ENCODE measurements at regions not wholly inside any gene's neighbourhood (a gene's known extent, or its start where the extent isn't known, plus 50 kb on each side); places are given as distances from the start of the nearest gene placed in this dataset.

GRCh38 chr20:63085151-63085861 is 78.5 kb upstream of the BHLHE23 start:
- no peak for DNase-seq

DNA sequence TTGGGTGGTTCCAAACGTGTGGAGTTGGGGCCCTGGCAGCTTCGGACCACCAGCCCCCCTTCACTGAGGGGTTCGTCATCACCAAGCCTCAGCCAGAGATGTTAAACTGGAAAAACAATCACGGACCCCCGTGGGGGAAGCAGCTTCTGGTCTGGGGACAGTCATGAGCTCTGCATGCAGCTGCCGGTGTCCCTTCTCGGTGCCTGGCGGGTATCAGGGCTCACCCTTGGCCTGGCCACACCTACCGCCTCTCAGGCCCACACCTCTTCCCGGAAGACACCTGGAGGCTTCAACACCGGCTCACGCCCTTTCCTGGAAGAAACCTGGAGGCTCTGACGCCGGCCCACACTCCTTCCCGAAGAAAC is 77.8 kb upstream of the BHLHE23 start:
- DNase-seq, result no peak

DNA sequence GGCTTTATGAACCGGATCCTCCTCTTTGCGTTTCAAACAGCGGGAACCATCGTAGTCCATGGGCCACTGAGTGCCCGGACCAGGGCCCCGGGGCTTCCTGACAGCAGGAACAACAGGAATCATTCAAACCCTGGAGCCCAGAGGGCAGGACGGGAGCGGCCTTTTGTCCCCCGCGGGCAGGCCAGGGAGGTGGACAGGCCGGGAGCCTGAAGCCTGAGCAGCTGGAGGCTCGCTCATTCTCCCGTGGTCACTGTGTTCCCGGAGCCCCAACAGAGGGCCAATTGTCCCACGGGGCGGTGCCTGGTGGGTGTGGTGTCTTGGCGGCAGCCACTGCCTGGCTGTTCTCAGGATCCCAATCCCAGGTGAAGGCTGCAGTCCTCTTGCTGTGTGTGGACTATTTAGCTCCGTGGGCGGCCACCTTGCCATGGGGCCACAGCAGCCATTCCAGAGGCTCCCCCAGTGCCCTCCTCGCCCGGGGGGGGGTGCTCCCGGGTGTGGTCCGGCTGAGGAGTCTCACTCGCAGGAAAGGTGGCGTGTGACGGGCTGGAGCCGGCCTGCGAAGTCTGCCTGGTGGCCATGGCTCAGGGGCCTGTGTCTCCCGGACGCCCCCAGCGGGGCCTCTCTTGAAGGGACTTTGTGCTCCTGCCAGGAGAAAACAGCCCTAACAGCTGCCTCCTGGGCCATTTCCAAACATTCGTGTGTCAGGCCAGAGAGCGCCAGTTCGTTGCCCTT is 77.2 kb upstream of the BHLHE23 start:
- no peak for DNase-seq

DNA sequence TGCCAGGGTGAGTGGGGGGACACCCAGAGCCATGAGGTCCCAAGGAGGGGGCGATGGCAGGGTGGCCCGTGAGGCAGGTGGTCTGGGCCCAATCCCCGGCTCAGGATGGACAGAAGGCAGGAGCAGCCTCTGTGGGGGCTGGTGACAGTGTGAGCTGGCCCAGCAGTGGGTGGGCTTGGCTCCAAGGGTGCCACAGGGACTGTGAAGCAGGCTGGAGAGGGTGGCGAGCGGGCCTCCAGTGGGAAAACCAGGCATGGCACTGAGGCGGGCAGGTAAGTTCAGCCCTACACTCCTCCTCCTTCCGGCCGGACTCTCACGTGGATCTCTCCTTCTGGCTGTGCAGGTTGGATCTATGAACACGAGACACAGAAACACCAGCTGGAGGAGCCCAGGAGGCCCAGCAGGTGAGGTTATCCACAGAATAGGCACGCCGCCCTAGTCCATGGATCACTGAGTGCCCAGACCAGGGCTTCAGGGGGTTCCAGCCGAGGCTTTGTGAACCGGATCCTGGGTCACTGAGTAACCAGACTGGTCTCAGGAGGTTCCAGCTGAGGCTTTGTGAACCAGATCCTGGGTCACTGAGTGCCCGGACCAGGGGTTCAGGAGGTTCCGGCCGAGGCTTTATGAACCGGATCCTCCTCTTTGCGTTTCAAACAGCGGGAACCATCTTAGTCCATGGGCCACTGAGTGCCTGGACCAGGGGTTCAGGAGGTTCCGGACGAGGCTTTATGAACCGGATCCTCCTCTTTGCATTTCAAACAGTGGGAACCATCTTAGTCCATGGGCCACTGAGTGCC is 76.4 kb upstream of the BHLHE23 start:
- no peak for DNase-seq

DNA sequence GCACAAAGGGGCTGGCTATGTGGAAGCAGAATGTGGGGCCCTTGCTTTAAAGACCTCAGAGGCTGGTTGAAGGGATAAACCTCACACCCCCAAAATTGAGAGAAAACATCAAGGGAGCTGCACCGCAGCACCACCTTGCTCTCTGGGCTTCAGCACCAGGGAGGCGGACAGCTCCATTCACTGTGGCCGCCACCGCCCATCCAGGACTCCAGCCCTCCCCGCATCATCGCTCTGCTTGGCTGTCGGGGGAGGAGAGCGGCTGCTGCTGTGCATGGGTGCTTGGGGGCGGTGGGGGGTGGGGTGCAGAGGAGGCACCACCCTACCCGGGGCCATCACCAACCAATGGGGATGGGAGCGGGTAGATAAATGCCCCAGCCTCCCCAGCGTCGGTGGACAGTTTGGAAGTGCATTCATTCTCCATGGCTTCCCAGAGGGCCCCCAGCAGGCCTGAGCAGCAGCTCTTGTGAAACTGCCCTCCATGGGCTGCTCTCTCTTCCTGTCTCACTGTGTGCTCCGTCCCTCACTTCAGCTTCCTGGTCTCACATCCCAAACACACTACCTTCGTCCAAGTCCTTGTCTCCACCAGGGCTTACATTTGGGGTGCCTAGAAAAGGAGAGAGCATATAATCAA is 75.7 kb upstream of the BHLHE23 start:
- peak; percentile 24 to 36 for DNase-seq

GRCh38 chr20:63081831-63082230 is 75.1 kb upstream of the BHLHE23 start:
- no peak for DNase-seq

- no peak for DNase-seq
These were observed 74.6 kb upstream of the BHLHE23 start for GRCh38 chr20:63081351-63081750.

- no peak for DNase-seq
These were observed 74.0 kb upstream of the BHLHE23 start for GRCh38 chr20:63080811-63081210.

DNA sequence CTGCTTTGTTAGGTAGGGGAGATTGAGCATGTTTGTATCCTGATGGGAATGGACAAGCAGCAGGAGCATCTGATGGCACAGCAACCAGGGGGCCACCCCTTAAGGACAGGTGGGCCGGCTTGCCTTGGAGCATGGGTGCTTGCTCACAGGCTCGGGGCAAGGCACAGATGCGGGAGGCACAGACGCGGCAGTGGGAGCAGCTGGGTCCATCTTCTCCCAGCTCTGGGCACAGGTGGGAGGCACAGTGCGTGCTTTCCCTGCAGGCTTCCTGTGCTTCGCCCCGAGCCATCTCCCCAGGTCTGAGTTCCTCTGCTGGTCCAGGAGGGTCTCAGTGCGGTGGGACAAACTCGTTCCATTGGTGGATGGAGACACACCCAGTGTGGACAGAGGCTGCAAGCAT is 73.6 kb upstream of the BHLHE23 start:
- DNase-seq, result no peak

GRCh38 chr20:63079971-63080370 is 73.2 kb upstream of the BHLHE23 start:
- no peak for DNase-seq

DNA sequence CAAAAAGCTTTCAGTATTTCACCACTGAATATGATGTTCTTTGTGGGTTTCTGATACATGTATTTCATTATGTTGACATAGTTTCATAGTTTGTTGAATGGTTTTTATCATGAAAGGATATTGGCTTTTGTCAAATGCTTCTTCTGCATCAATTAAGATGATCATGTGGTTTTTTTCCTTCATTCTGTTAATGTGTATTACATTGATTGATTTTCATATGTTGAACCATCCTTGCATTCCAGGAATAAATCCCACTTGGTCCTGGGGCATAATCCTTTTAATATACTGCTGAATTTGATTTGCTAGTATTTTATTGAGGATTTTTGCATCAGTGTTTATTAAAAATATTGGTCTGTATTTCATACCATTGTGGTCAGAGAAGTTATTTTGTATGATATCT is 70.9 kb upstream of the BHLHE23 start:
- DNase-seq, result no peak

DNA sequence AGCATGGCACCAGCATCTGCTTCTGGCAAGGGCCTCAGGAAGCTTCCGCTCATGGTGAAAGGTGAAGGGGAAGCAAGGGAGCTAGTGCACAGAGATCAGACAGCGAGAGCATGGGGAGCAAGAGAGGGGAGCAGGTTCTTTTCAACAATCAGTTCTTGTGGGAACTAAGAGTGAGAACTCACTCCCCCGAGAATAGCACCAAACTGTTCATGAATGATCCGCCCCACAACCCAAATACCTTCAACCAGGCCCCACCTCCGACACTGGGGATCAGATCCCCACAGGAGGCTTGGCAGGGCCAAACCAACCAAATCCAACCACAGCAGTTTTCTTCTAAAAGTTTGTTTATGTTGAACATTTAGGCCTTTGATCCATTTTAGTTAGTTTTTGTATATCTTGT is 69.7 kb upstream of the BHLHE23 start:
- no peak for DNase-seq

- DNase-seq, result no peak
These were observed 67.9 kb upstream of the BHLHE23 start for GRCh38 chr20:63074631-63075030.

DNA sequence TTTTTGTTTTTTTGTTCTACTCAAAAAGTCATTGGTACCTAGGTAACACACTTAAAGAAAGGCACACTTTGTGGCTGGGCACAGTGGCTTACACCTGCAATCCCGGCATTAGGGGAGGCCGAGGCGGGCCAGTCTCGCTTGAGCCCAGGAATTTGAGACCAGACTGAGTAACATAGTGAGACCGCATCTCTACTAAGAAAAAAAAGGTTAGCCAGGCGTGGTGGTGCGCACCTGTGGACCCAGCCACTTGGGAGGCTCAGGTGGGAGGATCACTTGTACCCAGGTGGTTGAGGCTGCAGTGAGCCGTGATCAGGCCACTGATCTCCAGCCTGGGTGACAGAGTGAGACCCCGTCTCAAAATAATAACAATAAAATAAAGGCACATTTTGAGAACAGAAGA is 67.4 kb upstream of the BHLHE23 start:
- DNase-seq, result no peak

DNA sequence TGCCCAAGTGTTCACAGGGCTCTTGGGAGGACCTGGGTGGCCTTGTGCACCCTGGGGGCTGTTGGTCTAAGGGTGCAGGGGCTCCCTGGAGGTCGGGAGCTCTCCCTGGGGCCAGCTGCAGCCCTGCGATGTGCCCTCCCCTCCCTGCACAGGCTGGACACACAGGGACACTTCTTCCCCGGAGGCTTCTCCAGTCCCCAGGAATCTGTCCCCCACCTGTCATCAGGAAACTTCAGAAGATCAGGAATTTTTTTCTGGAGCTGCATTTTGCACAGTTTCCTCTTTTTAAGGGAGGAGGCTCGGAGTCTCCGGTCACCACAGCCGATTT is 66.9 kb upstream of the BHLHE23 start:
- DNase-seq, result no peak

- DNase-seq, result no peak
These were observed 66.4 kb upstream of the BHLHE23 start for GRCh38 chr20:63072991-63073737.

DNA sequence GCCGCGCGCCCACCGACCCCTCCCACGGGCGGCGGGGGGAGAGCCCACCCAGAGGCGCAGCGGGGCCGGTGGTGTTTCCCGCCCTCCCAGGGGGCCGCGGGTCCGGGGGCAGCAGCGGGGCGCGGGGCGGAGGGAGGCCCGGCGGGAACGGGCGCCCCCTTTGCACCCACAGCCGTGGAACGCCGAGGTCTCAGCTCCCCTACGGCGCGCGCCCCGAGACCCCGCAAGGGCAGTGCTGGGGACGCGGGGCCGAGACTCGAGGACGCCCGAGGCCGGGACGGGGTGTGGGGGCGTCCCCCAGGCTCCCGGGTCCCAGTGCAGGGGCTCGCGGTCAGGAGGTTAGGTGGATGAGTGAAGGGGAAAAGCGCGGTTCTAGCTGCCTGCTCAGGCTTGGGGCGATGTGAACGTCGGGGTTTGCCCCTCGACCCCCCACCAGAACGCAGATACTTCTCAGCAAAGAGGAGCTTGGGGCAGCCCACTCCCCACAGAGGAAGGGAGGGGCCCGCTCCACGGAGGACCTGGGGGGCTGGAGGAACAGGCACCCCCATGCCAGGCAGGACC is 65.5 kb upstream of the BHLHE23 start:
- DNase-seq, result no peak

GRCh38 chr20:63071541-63072181 is 64.9 kb upstream of the BHLHE23 start:
- DNase-seq, result peak in 1 of 2 donors; percentile 22

DNA sequence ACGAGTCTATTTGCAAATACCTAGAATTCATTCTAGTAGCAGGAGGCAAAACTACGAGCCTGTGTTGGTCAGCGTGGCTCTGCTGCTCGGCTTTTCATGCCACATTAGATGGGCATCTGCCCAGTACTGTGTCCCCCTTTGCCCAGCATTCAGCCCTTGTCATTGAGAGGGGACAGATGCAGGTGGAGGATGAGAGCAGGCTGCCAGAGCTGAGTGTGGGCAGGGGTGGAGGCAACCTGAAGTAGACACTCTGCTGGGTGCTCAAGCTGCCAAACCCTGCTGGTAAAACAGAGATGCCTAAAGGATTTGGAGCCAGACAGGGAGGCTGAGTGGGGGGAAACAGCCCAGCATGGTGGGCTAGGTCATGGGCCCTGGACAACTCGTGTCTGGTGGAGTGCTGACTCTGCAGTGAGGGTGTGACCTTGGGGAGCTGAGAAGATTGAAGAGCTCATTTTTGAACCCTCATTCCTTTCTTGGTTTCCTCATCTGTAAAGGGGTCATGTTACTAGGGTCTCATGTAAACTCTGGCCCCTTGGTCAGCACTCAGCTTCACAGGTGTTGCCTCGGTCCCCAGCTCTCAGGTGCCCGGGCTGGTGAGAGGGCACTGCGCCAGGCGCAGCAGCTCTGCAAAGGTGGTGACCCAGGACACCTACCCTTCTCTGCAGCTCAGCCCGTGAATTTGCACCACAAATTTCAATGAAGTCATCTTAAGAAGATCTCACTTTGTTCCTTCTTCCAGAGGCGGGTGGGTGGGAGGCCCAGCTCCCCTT is 64.2 kb upstream of the BHLHE23 start:
- no peak for DNase-seq

DNA sequence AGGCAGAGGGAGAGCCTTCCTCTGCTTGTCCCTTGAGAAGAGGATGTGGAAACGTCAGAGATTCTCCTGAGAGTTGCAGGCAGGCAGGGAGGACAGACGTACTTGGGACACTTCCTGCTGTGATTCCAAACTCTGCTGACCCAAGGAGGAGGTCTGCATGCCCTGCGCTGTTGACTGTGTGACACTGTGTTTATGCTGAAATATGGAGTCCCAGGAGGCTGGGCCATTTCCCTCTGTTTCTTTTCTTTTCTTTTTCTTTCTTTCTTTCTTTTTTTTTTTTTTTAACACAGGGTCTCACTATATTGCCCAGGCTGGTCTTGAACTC is 63.5 kb upstream of the BHLHE23 start:
- no peak for DNase-seq

DNA sequence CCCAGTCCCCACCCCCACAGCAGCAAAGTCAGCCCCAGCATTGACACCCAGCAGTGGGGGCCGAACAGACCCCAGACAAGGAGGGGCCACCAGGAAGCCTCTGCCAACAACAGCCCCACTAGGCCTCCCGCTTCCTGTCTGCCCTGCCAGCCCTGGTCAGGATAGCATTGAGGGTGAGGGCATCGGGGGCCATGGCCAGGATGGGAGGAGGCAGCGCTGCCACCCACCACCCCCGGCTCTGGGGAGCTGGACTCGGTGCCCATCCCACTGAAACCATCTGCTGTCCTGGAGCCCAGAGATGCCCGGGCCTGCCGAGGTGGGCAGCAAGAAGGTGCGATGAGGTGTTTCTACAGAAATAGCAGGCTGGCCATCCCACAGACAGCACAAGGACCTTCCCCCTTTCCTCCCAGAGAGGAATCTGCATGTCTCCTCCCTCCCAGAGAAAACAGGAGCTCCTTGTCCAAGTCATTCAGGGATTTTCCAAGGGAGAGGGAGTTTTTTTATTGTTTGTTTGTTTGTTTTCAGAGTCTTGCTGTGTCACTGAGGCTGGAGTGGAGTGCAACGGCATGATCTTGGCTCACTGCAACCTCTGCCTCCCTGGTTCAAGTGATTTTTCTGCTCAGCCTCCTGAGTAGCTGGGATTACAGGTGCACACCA is 62.1 kb upstream of the BHLHE23 start:
- no peak for DNase-seq
